GM21390 (cell line): ENCODE measurements at regions not wholly inside any gene's neighbourhood (a gene's known extent, or its start where the extent isn't known, plus 50 kb on each side); places are given as distances from the start of the nearest gene placed in this dataset.

Source experiments
- ATAC-seq: cut with Tn5 transposase; IDR thresholded peaks from one replicate; pipeline ENCODE4 v1.9.1; 2021; ENCODE audit not compliant: unreplicated experiment

- ATAC-seq: no peak
Measured at GRCh38 chr13:67343777-67344176, 113.6 kb upstream of the PCDH9 start.

- ATAC-seq: no peak
Measured at GRCh38 chr13:67341406-67341805, 111.3 kb upstream of the PCDH9 start.

- ATAC-seq: no peak
Measured at GRCh38 chr13:67330149-67330548, 100.0 kb upstream of the PCDH9 start.

DNA sequence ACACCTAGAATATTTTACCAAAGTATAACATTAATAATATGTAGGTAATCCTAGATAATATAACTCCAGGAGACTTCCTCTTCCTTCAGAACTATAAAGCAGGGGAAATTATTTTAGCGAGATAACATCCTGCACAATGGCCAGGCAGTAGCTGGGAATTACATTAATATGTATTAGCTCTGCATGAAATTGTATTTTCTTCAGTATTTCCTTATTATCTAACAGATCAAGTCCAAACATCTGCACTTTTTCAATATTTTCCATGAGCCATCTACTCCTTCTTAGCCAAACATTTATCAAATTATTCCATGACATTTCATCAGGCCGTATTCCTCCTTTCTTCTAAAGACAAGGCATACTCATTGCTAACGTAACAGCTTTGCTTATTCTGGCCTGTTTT, 98.8 kb upstream of the PCDH9 start:
- ATAC-seq: no peak

DNA sequence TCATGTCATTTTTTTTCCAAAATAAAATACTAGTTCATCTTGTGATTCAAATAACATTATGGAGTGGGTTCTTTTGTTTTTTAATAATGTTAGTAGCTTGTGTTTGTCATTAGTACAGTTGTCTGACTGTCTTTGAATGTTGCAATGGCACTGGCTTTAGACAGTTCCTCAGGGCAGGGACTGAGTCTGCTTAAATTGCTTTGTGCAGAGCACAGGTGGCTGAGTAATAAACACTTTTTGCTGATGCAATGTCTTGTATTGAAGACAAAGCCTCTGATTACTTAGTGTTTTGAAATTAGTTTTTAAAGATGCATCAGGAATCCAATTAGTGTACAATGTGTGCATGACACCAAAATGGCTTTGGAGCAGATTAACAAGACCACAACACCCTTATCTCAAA, 88.7 kb upstream of the PCDH9 start:
- ATAC-seq: no peak

DNA sequence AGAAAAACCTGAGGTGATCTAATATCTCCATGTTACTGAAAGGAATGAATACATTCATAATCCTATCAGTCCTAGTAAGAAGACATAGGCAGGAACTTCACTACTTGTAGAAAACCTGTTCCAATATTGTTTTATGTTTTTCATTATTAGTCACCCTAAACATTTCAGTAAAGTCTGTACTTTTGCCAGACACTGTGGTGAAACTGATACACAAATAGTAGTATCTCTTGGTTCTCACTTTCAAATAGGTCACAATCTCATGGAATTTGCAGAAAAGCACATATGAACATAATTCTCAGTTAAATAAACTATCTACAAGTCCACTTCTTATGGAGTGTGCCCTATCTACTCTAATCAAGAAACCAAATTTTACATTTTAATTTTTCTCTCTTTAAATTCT, 88.3 kb upstream of the PCDH9 start:
- no peak for ATAC-seq

- no peak for ATAC-seq
Measured at GRCh38 chr13:67314405-67314804, 84.3 kb upstream of the PCDH9 start.

DNA sequence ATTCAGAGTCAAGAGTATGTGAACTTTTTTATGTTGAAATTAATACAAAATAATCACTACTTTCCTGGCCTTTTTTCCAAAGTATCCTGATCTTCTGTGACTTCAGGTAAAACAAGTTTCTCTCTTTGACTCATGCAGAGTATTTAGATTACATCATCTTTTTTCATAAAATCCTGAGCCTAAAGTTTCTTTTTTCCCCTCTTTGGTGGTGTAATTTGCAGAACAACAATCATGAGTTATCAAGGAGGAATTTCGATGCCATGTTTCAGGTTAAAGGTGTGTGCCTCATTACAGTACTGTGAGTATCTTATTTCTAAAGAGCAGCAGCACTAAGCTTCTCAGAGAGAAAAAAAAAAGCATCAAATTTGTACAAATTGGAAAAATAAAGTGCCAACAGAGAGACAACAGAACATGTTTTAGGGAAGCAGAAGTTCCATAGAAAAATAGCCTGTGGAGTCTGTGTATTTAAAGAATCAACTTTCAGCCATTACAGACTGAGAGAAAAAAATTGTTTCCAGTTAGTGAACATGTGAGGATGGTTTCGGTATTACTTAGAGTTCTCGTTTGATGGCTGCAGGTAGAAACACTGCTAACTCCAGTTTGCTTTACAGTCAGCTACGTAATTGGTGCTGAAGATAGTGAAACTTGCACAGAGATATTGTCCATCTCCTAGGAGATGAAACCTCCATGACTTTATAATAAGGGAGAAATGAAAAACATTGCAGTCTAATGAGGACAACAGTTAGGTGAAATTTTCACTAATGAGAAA, 78.1 kb upstream of the PCDH9 start:
- ATAC-seq: peak; percentile 62

DNA sequence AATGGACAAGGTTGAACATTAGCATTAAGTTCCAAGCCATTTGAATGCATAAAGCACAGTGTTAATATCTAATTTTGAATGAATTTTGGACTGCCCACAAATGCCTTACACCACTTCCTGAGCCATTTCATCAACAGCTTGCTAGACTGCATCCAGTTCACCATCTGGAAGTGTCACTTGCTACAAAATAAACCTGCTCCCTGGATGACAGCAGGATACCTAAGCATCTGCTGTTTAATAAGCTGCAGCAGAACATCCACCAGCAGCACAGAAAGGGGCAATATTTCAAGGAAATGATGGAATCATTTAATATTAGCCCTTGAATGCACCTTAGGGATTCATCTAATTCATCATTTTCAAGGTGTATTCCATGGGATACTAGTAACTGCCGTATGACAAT, 76.6 kb upstream of the PCDH9 start:
- ATAC-seq: no peak

DNA sequence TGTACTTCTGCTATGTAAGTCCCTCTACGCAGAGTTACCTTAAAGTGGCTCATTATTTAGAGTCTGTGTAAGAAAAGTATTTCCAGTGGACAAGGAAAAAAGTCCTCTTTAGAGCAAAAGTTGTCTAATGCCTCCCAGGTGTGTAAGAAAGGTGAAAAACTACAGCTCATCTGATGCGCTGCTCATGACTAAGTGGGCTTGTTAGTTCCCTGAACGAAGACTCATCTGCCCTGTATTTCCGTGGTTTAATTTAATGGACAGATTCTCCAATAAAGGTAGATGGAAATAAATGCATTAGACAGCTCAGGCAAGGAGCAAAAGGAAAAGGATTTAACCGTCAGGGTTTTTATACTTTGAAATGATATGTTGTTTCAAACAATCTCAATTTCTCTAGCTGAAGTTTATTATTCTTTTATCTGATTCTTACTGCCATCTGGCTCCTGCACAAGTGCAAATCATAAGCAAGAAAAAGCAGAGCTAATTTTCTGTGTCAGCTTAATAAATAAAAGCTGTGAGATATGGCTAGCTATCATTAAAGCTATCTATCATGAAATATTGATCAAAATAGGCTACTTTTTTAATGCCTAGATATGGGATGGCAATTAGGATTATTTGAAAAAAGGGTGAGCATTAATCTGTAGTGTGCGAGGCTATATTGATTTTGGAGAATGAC, 73.7 kb upstream of the PCDH9 start:
- no peak for ATAC-seq

- no peak for ATAC-seq
Measured at GRCh38 chr13:67299751-67300150, 69.6 kb upstream of the PCDH9 start.

DNA sequence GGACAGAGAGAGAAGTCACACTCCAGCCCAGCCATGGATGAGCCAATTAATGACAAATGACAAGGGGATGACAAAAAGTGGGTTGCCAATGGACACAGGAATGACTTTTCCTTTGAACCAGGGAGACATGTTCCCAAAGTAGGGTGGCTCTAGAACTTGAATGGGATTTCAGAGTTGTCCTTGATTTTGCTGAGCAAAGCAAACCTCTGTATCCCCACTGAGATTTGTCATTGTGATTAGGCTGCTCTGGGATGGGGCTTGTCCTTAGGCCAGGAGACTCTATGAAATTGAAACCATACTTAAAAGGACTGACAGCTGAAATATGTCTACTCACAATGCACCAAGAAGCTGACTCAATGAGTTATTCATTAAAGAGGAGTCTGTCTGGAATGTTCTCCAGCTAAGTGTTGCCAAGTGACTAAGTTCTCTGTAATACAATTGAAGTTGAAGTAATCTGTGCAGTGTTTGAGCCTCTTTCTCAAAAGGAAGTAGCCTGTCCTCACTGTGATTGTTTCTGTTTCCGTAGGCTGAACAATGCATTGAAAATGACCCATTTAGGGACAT, 69.0 kb upstream of the PCDH9 start:
- no peak for ATAC-seq

GRCh38 chr13:67298297-67298696, 68.2 kb upstream of the PCDH9 start:
- ATAC-seq: no peak

- ATAC-seq: no peak
Measured at GRCh38 chr13:67296511-67296910, 66.4 kb upstream of the PCDH9 start.

DNA sequence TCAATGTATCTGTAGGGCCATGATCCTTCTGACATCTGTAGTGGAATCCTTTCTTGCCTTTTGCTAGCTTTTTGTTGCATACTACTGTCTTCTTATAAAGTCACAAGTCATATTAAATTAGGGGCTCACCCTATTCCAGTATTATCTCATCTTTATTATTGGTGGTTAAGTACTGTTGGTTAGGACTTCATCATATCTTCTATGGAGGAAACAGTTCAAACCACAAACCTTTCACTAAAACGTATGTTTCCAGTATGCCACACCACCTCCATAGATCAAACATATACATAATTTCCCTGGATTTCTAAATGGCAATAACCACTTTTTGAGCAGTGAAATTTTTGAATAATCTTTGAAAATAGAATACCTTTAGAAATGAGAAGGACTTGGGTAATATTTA, 62.8 kb upstream of the PCDH9 start:
- no peak for ATAC-seq

- ATAC-seq: no peak
Measured at GRCh38 chr13:67285611-67286010, 55.5 kb upstream of the PCDH9 start.

DNA sequence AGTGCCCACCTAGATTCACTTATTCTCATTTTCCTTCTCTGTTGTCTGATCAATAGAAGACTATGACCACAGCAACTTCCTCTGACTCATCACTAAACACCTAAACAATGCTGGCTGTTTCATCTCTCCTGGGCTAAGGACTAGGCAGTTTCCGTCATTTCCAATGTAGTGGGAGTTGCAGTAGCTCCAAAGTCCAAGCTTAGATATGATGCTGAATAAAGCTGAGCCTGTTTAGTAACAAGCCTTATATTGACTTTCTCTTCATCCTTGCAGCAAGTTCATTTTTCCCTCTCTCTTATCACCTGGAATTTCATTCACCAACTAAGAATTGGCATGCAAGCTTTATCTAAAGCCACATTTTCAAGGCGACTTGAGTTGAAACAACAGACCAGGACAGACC, 53.5 kb upstream of the PCDH9 start:
- ATAC-seq: no peak

DNA sequence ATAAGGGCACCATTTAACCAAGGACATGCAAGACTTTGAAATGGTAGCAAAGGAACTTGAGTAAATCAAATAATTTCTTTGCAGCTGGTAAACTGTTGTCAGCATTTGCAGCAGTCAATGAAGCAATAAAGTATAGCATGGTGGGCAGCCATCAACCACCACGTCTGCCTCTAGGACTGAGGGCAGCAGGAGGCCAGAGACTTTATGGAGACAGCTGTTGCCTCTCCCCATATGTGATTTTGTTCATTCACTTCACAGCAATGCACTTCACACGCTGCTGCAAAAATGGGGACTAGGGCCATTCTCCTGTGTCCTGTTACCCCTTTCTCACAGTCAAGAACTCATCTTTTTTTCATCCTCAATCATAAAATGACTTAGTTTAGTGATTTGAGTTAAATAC, 51.3 kb upstream of the PCDH9 start:
- ATAC-seq: no peak
